ENCODE measurements at regions not wholly inside any gene's neighbourhood (a gene's known extent, or its start where the extent isn't known, plus 50 kb on each side); places are given as distances from the start of the nearest gene placed in this dataset.

GRCh38 chr6:158907931-158908330, 88.8 kb upstream of the EZR start (continued):
- TF ChIP-seq RAD21 (IDR thresholded peaks at IDR 0.05; ENCODE audit: low read depth), result no peak
- no peak for TF ChIP-seq POLR2AphosphoS5 (IDR thresholded peaks at IDR 0.05; ENCODE audit: low read depth, low read length)

DNA sequence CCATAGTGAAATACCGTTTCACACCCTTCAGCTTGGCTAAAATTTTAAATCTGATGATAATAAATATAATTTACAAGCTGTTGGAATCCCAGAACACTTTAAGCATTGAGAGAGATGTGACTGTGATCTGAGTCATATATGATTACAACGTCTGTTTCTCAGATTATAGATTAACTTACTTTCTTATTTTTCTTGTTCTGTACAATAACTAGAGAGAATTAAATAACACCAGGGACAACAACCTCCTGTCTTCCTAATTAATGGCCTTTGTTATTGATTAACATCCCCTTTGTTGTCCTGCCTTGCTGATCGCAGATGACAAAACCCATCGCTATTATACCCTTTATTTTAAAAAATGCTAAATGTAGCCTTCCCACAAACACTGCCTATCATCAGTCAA, 87.8 kb upstream of the EZR start:
- H3K9me2 ChIP-seq (ENCODE audit: insufficient read depth), result no peaks in the 10 kb centered on the region
- H3K27me3 ChIP-seq (ENCODE audit: insufficient read depth, low read length), result no peaks in the 10 kb centered on the region
- TF ChIP-seq TCF7L2 (IDR thresholded peaks at IDR 0.05; ENCODE audit: borderline replicate concordance, extremely low read depth, insufficient read depth, insufficient read length) (no peak), ZFX (IDR thresholded peaks at IDR 0.05) (no peak), CEBPB (IDR thresholded peaks at IDR 0.05; ENCODE audit: low read depth) (no peak), CTCF (IDR thresholded peaks at IDR 0.05 in 2 of 3, conservative IDR thresholded peaks at IDR 0.05 in 1 of 3; ENCODE audit: borderline replicate concordance in 1 of 3, insufficient read depth in 1 of 3, low read depth in 2 of 3, low read length in 2 of 3) (no peak), EGR1 (IDR thresholded peaks at IDR 0.05; ENCODE audit: low read depth) (no peak), POLR2A (IDR thresholded peaks at IDR 0.05; ENCODE audit: borderline replicate concordance, extremely low read depth, insufficient read depth, insufficient read length) (no peak), EZH2 (IDR thresholded peaks at IDR 0.05) (no peak), ATF3 (IDR thresholded peaks at IDR 0.05) (no peak), SRF (IDR thresholded peaks at IDR 0.05; ENCODE audit: low read depth) (no peak), SP1 (IDR thresholded peaks at IDR 0.05; ENCODE audit: low read depth) (no peak)
- RAD21 ChIA-PET (ENCODE audit: low non-redundant PET in 1 of 2, low total read pairs in 2 of 2, uncharacterized antibody in 2 of 2, unreplicated experiment in 2 of 2), result interaction anchor here in 1 of 2 experiments (0.7 kb wide), 1 partner anchor 66 kb away, joined by 4 read pairs; no protein-coding TSS in a partner anchor
- CTCF ChIA-PET, result no interaction called here
- H3K27ac ChIP-seq (ENCODE audit: low read depth, low read length), result no peak overlapping the region
- ATAC-seq, result no peak
- H3K4me1 ChIP-seq (ENCODE audit: control insufficient read depth in 1 of 2, insufficient read depth in 2 of 2, low read length in 2 of 2), result peaks cover 20 to 22% of the 10 kb centered on the region in 2 experiments
- peaks cover 18 to 28% of the 10 kb centered on the region in 2 experiments; a peak in 3 of 4 replicates for H3K9me3 ChIP-seq (ENCODE audit: control insufficient read depth in 1 of 2, insufficient read depth in 1 of 2, low read depth in 1 of 2, low read length in 2 of 2)
- BruUV-seq (replicated peaks), result no TSS peak
- no peak overlapping the region for H2AFZ ChIP-seq (ENCODE audit: low read depth, low read length, poor library complexity, severe bottlenecking)
- H3K79me2 ChIP-seq (ENCODE audit: insufficient read depth, low read length), result no peaks in the 10 kb centered on the region
- intact Hi-C loops (cut with micrococcal nuclease), result no loop called here
- no peak for DNase-seq (ENCODE audit: low read depth, low spot score)
- H3K4me2 ChIP-seq (ENCODE audit: low read length), result no peak overlapping the region
- H3K4me3 ChIP-seq (replicated peaks in 1 of 2; ENCODE audit: low read depth in 1 of 2, low read length in 2 of 2), result no peak overlapping the region
- POLR2A ChIA-PET, result no interaction called here
- H4K20me1 ChIP-seq (ENCODE audit: insufficient read depth), result no peaks in the 10 kb centered on the region
- H3K9ac ChIP-seq (ENCODE audit: low read length), result no peak overlapping the region
- H3K36me3 ChIP-seq (ENCODE audit: control insufficient read depth in 1 of 2, insufficient read depth in 2 of 2, low read length in 2 of 2), result no peaks in the 10 kb centered on the region

Data from HCT116 (cell line).